GM19238 (cell line): ENCODE measurements at regions not wholly inside any gene's neighbourhood (a gene's known extent, or its start where the extent isn't known, plus 50 kb on each side); places are given as distances from the start of the nearest gene placed in this dataset.

Source experiments
- DNase-seq: peaks from one replicate; pipeline ENCODE4 v3.0.0; 2011; ENCODE audit warnings: low spot score; ENCODE audit not compliant: insufficient read length

- DNase-seq = peak; percentile 67
Observed at GRCh38 chr14:50038398-50039119, 77.8 kb downstream of the VCPKMT start.

GRCh38 chr14:50039120-50039517 is 77.3 kb downstream of the VCPKMT start:
- no peak for DNase-seq

- no peak for DNase-seq
Observed at GRCh38 chr14:50039734-50040400, 76.5 kb downstream of the VCPKMT start.

GRCh38 chr14:50040401-50040775 is 76.0 kb downstream of the VCPKMT start:
- DNase-seq = peak; percentile 39

- DNase-seq = no peak
Observed at GRCh38 chr14:50040895-50041465, 75.4 kb downstream of the VCPKMT start.

GRCh38 chr14:50041980-50042379 is 74.4 kb downstream of the VCPKMT start:
- DNase-seq = no peak

GRCh38 chr14:50044042-50044651 is 72.2 kb downstream of the VCPKMT start:
- DNase-seq = no peak

- DNase-seq = peak; percentile 77
Observed at GRCh38 chr14:50045039-50045711, 71.2 kb downstream of the VCPKMT start.

- no peak for DNase-seq
Observed at GRCh38 chr14:50045837-50046236, 70.5 kb downstream of the VCPKMT start.

GRCh38 chr14:50047274-50047676 is 69.1 kb downstream of the VCPKMT start:
- peak; percentile 82 for DNase-seq

GRCh38 chr14:50049093-50049492 is 67.3 kb downstream of the VCPKMT start:
- DNase-seq = no peak

- DNase-seq = no peak
Observed at GRCh38 chr14:50049703-50050570, 66.4 kb downstream of the VCPKMT start.

GRCh38 chr14:50051106-50051505 is 65.3 kb downstream of the VCPKMT start:
- DNase-seq = no peak

GRCh38 chr14:50051706-50052105 is 64.7 kb downstream of the VCPKMT start:
- no peak for DNase-seq

- DNase-seq = no peak
Observed at GRCh38 chr14:50052517-50052916, 63.9 kb downstream of the VCPKMT start.

GRCh38 chr14:50053935-50054334 is 62.4 kb downstream of the VCPKMT start:
- no peak for DNase-seq

GRCh38 chr14:50055461-50056228 is 60.7 kb downstream of the VCPKMT start:
- DNase-seq = no peak

- no peak for DNase-seq
Observed at GRCh38 chr14:50056435-50056834, 59.9 kb downstream of the VCPKMT start.

GRCh38 chr14:50057331-50057730 is 59.0 kb downstream of the VCPKMT start:
- DNase-seq = no peak

- DNase-seq = no peak
Observed at GRCh38 chr14:50058113-50058512, 58.3 kb downstream of the VCPKMT start.
